Activated B cell treated with CpG ODN at 0.5 μM for 24 hours (primary cell): ENCODE measurements at regions not wholly inside any gene's neighbourhood (a gene's known extent, or its start where the extent isn't known, plus 50 kb on each side); places are given as distances from the start of the nearest gene placed in this dataset.

ENCODE experiments used
- ATAC-seq: fragments of 200-7000 bp; cut with Tn5 transposase; one replicate; pipeline ENCODE4 v1.10.0; 2021; ENCODE audit warnings: low read depth, mild to moderate bottlenecking, moderate library complexity
- CTCF ChIA-PET: fragments of 350-600 bp; sonication (Branson Sonifier 250); formaldehyde crosslinking; loops from one replicate; lab custom pipeline; 2021; ENCODE audit warnings: antibody characterized with exemption; lab: Charles Lee
- POLR2A ChIA-PET: fragments of 350-600 bp; sonication (Branson Sonifier 250); formaldehyde crosslinking; loops from one replicate; lab custom pipeline; 2021; ENCODE audit warnings: antibody characterized with exemption; lab: Charles Lee
- DNase-seq: peaks from one replicate; pipeline ENCODE4 v3.0.0; 2022
- H3K27ac Mint-ChIP-seq: one replicate; pipeline ENCODE4 v1.8.0; 2020; ENCODE audit warnings: mixed read lengths
- H3K27me3 Mint-ChIP-seq: one replicate; pipeline ENCODE4 v1.8.0; 2021; ENCODE audit warnings: mixed read lengths
- H3K36me3 Mint-ChIP-seq: one replicate; pipeline ENCODE4 v1.8.0; 2021; ENCODE audit warnings: low read depth, mixed read lengths
- H3K4me1 Mint-ChIP-seq: one replicate; pipeline ENCODE4 v1.8.0; 2021; ENCODE audit warnings: mixed read lengths
- H3K4me3 Mint-ChIP-seq: one replicate; pipeline ENCODE4 v1.8.0; 2020; ENCODE audit warnings: mild to moderate bottlenecking, mixed read lengths
- H3K9me3 Mint-ChIP-seq: one replicate; pipeline ENCODE4 v1.8.0; 2020; ENCODE audit warnings: mixed read lengths
- CTCF ChIP-seq: fragments of 200-600 bp; IDR thresholded peaks from one replicate; pipeline ENCODE4 v1.8.0; 2022; ENCODE audit warnings: antibody characterized with exemption, mild to moderate bottlenecking
- intact Hi-C: fragments of 100-400 bp; cut with micrococcal nuclease; formaldehyde crosslinking; loops from one replicate; pipeline ENCODE4 v1.15.1; 2024

- intact Hi-C loops, result no loop called here
Measured at GRCh38 chr10:120372917-120373316, 84.1 kb upstream of the PLPP4 start.

GRCh38 chr10:120375666-120376065 lies 81.4 kb upstream of the PLPP4 start:
- ChIA-PET CTCF (no interaction called here), POLR2A (no interaction called here)
- intact Hi-C loops, result no loop called here
- no peaks in the 10 kb centered on the region for H3K36me3 Mint-ChIP-seq
- no peak overlapping the region for H3K27ac Mint-ChIP-seq
- DNase-seq, result no peak
- ATAC-seq, result no peak
- peaks cover 5% of the 10 kb centered on the region for H3K9me3 Mint-ChIP-seq
- H3K4me1 Mint-ChIP-seq, result no peaks in the 10 kb centered on the region
- no peak for TF ChIP-seq CTCF
- H3K4me3 Mint-ChIP-seq, result no peak overlapping the region
- peaks cover 18% of the 10 kb centered on the region for H3K27me3 Mint-ChIP-seq

More at GRCh38 chr10:120372917-120373316, 84.1 kb upstream of the PLPP4 start:
- H3K27me3 Mint-ChIP-seq, result peaks cover 12% of the 10 kb centered on the region
- ATAC-seq (no peak), DNase-seq (no peak)
- no peaks in the 10 kb centered on the region for H3K36me3 Mint-ChIP-seq
- H3K27ac Mint-ChIP-seq, result no peak overlapping the region
- CTCF ChIA-PET, result no interaction called here
- H3K9me3 Mint-ChIP-seq, result peaks cover 3% of the 10 kb centered on the region
- no peak for TF ChIP-seq CTCF
- no peaks in the 10 kb centered on the region for H3K4me1 Mint-ChIP-seq
- POLR2A ChIA-PET, result no interaction called here
- H3K4me3 Mint-ChIP-seq, result no peak overlapping the region

GRCh38 chr10:120381931-120382330 lies 75.1 kb upstream of the PLPP4 start:
- intact Hi-C loops, result no loop called here
- ChIA-PET CTCF (no interaction called here), POLR2A (no interaction called here)
- Mint-ChIP-seq H3K27me3 (peaks cover 6% of the 10 kb centered on the region), H3K9me3 (peaks cover 4% of the 10 kb centered on the region), H3K27ac (no peak overlapping the region), H3K4me1 (no peaks in the 10 kb centered on the region), H3K4me3 (no peak overlapping the region), H3K36me3 (no peaks in the 10 kb centered on the region)
- ATAC-seq (no peak), DNase-seq (no peak)
- no peak for TF ChIP-seq CTCF

GRCh38 chr10:120382360-120382759 lies 74.7 kb upstream of the PLPP4 start:
- Mint-ChIP-seq H3K4me1 (no peaks in the 10 kb centered on the region), H3K9me3 (peaks cover 4% of the 10 kb centered on the region), H3K27ac (no peak overlapping the region), H3K4me3 (no peak overlapping the region), H3K36me3 (no peaks in the 10 kb centered on the region), H3K27me3 (peaks cover 6% of the 10 kb centered on the region)
- ChIA-PET POLR2A (no interaction called here), CTCF (no interaction called here)
- no peak for TF ChIP-seq CTCF
- no peak for DNase-seq
- ATAC-seq, result no peak
- intact Hi-C loops, result no loop called here

- ATAC-seq (no peak), DNase-seq (no peak)
- ChIA-PET POLR2A (no interaction called here), CTCF (no interaction called here)
- Mint-ChIP-seq H3K27ac (no peak overlapping the region), H3K4me3 (no peak overlapping the region), H3K27me3 (no peaks in the 10 kb centered on the region), H3K9me3 (peaks cover 2% of the 10 kb centered on the region), H3K36me3 (no peaks in the 10 kb centered on the region), H3K4me1 (no peaks in the 10 kb centered on the region)
- intact Hi-C loops, result no loop called here
- no peak for TF ChIP-seq CTCF
Measured at GRCh38 chr10:120385992-120386391, 71.0 kb upstream of the PLPP4 start.
